Stomach (tissue), 4 donors: ENCODE measurements at regions not wholly inside any gene's neighbourhood (a gene's known extent, or its start where the extent isn't known, plus 50 kb on each side); places are given as distances from the start of the nearest gene placed in this dataset.

Experiments
- CTCF ChIP-seq, 7 experiments: fragments of 450-650 bp in 4 of 7; fragments of 200-600 bp in 3 of 7; sonication (generic) in 3 of 7; IDR thresholded peaks; one replicate each; pipeline ENCODE4 v1.5.1; 2016 to 2019; ENCODE audit warnings: antibody characterized with exemption in 7 of 7, control low read depth in 2 of 7, mild to moderate bottlenecking in 1 of 7
- EP300 ChIP-seq: sonication (generic); formaldehyde crosslinking; IDR thresholded peaks from one replicate; pipeline ENCODE4 v1.6.1; 2017; ENCODE audit warnings: antibody characterized with exemption
- POLR2A ChIP-seq, 4 donors: fragments of 450-650 bp; IDR thresholded peaks; one replicate each; pipeline ENCODE4 v1.6.1; 2016; ENCODE audit warnings: antibody characterized with exemption in 4 of 4, control low read depth in 2 of 4, mild to moderate bottlenecking in 1 of 4, moderate library complexity in 1 of 4
- POLR2AphosphoS5 ChIP-seq, 3 donors: sonication (generic); formaldehyde crosslinking; IDR thresholded peaks; one replicate each; pipeline ENCODE4 v1.6.1; 2016; ENCODE audit warnings: antibody characterized with exemption in 3 of 3

- TF ChIP-seq POLR2A (IDR thresholded peaks at IDR 0.05), result no peak
- no peak for TF ChIP-seq CTCF (IDR thresholded peaks at IDR 0.05)
- TF ChIP-seq POLR2AphosphoS5 (IDR thresholded peaks at IDR 0.05), result no peak
- no peak for TF ChIP-seq EP300
These were observed 371.3 kb downstream of the IRS2 start for GRCh38 chr13:109415057-109415456.
